ENCODE measurements at regions not wholly inside any gene's neighbourhood (a gene's known extent, or its start where the extent isn't known, plus 50 kb on each side); places are given as distances from the start of the nearest gene placed in this dataset.

GRCh38 chr7:47039089-47039648 is 542.7 kb downstream of the TNS3 start:
- Histone ChIP-seq H3K9me3 (ENCODE audit: insufficient read depth, low read depth, low read length) (no peaks in the 10 kb centered on the region), H3K79me2 (ENCODE audit: insufficient read depth, low read length) (no peaks in the 10 kb centered on the region), H3K4me3 (ENCODE audit: insufficient read depth, low read depth, low read length) (no peak overlapping the region), H4K20me1 (ENCODE audit: insufficient read depth, low read length) (no peaks in the 10 kb centered on the region), H3K4me2 (ENCODE audit: low read length) (no peak overlapping the region), H3K4me1 (ENCODE audit: insufficient read depth, low read length) (no peaks in the 10 kb centered on the region), H3K27me3 (ENCODE audit: insufficient read depth, low read length) (peaks cover 2% of the 10 kb centered on the region), H3K27ac (ENCODE audit: low read depth, low read length) (no peak overlapping the region), H3K9ac (ENCODE audit: low read length) (no peak overlapping the region), H3K36me3 (ENCODE audit: insufficient read depth, low read length) (no peaks in the 10 kb centered on the region), H2AFZ (ENCODE audit: low read depth, low read length) (no peak overlapping the region)
- H3K4me3 Mint-ChIP-seq (ENCODE audit: unreplicated experiment): no peak overlapping the region
- H3K36me3 Mint-ChIP-seq (ENCODE audit: low read depth, unreplicated experiment): no peaks in the 10 kb centered on the region
- DNase-seq (ENCODE audit: low read depth) (no peak), FAIRE-seq (no peak)
- TF ChIP-seq CTCF (IDR thresholded peaks at IDR 0.05; ENCODE audit: insufficient read depth, low read depth, low read length) (no peak), EZH2 (IDR thresholded peaks at IDR 0.05; ENCODE audit: insufficient read depth, low read length) (no peak)
- no peak overlapping the region for H3K27ac Mint-ChIP-seq (ENCODE audit: unreplicated experiment)
- peaks cover 6% of the 10 kb centered on the region for H3K27me3 Mint-ChIP-seq (ENCODE audit: low read depth, unreplicated experiment)
- peaks cover 2% of the 10 kb centered on the region for H3K4me1 Mint-ChIP-seq (ENCODE audit: low read depth, unreplicated experiment)
- H3K9me3 Mint-ChIP-seq (ENCODE audit: unreplicated experiment): peaks cover 2% of the 10 kb centered on the region

- H2AFZ ChIP-seq (ENCODE audit: low read depth, low read length): no peak overlapping the region
- FAIRE-seq: no peak
- peaks cover 3% of the 10 kb centered on the region for H3K27me3 Mint-ChIP-seq (ENCODE audit: low read depth, unreplicated experiment)
Measured at GRCh38 chr7:47038621-47039020, 543.3 kb downstream of the TNS3 start.

More at GRCh38 chr7:47038621-47039020, 543.3 kb downstream of the TNS3 start:
- peaks cover 3% of the 10 kb centered on the region for H3K9me3 Mint-ChIP-seq (ENCODE audit: unreplicated experiment)
- TF ChIP-seq EZH2 (IDR thresholded peaks at IDR 0.05; ENCODE audit: insufficient read depth, low read length) (no peak), CTCF (IDR thresholded peaks at IDR 0.05; ENCODE audit: insufficient read depth, low read depth, low read length) (no peak)
- no peaks in the 10 kb centered on the region for H3K36me3 Mint-ChIP-seq (ENCODE audit: low read depth, unreplicated experiment)
- Histone ChIP-seq H4K20me1 (ENCODE audit: insufficient read depth, low read length) (no peaks in the 10 kb centered on the region), H3K4me3 (ENCODE audit: insufficient read depth, low read depth, low read length) (no peak overlapping the region), H3K4me2 (ENCODE audit: low read length) (no peak overlapping the region), H3K79me2 (ENCODE audit: insufficient read depth, low read length) (no peaks in the 10 kb centered on the region), H3K9ac (ENCODE audit: low read length) (no peak overlapping the region), H3K27me3 (ENCODE audit: insufficient read depth, low read length) (peaks cover 2% of the 10 kb centered on the region), H3K4me1 (ENCODE audit: insufficient read depth, low read length) (no peaks in the 10 kb centered on the region), H3K9me3 (ENCODE audit: insufficient read depth, low read depth, low read length) (no peaks in the 10 kb centered on the region), H3K36me3 (ENCODE audit: insufficient read depth, low read length) (no peaks in the 10 kb centered on the region), H3K27ac (ENCODE audit: low read depth, low read length) (no peak overlapping the region)
- H3K4me1 Mint-ChIP-seq (ENCODE audit: low read depth, unreplicated experiment): peaks cover 5% of the 10 kb centered on the region
- no peak for DNase-seq (ENCODE audit: low read depth)
- H3K4me3 Mint-ChIP-seq (ENCODE audit: unreplicated experiment): no peak overlapping the region
- no peak overlapping the region for H3K27ac Mint-ChIP-seq (ENCODE audit: unreplicated experiment)
